ENCODE measurements at regions not wholly inside any gene's neighbourhood (a gene's known extent, or its start where the extent isn't known, plus 50 kb on each side); places are given as distances from the start of the nearest gene placed in this dataset.

DNA sequence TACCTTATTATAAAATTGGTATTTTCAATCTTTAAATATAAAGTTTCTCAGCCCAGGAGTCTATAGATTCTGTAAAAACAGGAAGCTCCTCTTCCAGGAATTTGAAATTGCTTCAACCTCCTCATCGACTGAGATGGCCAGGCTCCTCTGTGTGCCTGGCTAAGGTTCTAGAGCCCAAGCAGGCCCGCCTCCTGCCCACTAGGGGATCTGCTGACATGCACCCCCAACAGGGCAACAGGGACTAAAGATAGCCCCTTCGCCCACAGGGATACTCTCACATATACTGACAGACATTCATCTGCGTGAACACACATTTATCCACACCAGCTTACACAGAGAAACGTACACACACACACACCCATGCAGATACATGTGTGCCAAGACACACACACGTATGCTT, 183.1 kb upstream of the TLE3 start:
- no peaks in the 10 kb centered on the region for H3K36me3 ChIP-seq
- ATAC-seq (no peak), DNase-seq (no peak)
- TF ChIP-seq, protein P1, sequence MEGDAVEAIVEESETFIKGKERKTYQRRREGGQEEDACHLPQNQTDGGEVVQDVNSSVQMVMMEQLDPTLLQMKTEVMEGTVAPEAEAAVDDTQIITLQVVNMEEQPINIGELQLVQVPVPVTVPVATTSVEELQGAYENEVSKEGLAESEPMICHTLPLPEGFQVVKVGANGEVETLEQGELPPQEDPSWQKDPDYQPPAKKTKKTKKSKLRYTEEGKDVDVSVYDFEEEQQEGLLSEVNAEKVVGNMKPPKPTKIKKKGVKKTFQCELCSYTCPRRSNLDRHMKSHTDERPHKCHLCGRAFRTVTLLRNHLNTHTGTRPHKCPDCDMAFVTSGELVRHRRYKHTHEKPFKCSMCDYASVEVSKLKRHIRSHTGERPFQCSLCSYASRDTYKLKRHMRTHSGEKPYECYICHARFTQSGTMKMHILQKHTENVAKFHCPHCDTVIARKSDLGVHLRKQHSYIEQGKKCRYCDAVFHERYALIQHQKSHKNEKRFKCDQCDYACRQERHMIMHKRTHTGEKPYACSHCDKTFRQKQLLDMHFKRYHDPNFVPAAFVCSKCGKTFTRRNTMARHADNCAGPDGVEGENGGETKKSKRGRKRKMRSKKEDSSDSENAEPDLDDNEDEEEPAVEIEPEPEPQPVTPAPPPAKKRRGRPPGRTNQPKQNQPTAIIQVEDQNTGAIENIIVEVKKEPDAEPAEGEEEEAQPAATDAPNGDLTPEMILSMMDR (IDR thresholded peaks at IDR 0.05) = no peak
- intact Hi-C loops (cut with DNase I) = no loop called here
- H3K27me3 ChIP-seq (ENCODE audit: low read depth) = no peaks in the 10 kb centered on the region
- H3K4me3 ChIP-seq = no peak overlapping the region
- peaks cover 9% of the 10 kb centered on the region for H3K4me1 ChIP-seq
- H3K27ac ChIP-seq = no peak overlapping the region
- H3K9me3 ChIP-seq = no peaks in the 10 kb centered on the region

GRCh38 chr15:70279096-70279495, 181.4 kb upstream of the TLE3 start:
- DNase-seq (no peak), ATAC-seq (no peak)
- Histone ChIP-seq H3K36me3 (no peaks in the 10 kb centered on the region), H3K4me3 (no peak overlapping the region), H3K4me1 (peaks cover under 1% of the 10 kb centered on the region), H3K9me3 (no peaks in the 10 kb centered on the region), H3K27me3 (ENCODE audit: low read depth) (no peaks in the 10 kb centered on the region), H3K27ac (no peak overlapping the region)
- intact Hi-C loops (cut with DNase I) = no loop called here
- TF ChIP-seq, protein P1 (IDR thresholded peaks at IDR 0.05) = no peak

- Histone ChIP-seq H3K36me3 (no peaks in the 10 kb centered on the region), H3K9me3 (no peaks in the 10 kb centered on the region), H3K27ac (no peak overlapping the region), H3K4me1 (no peaks in the 10 kb centered on the region), H3K27me3 (ENCODE audit: low read depth) (no peaks in the 10 kb centered on the region), H3K4me3 (no peak overlapping the region)
- intact Hi-C loops (cut with DNase I) = no loop called here
- DNase-seq = no peak
- ATAC-seq = no peak
- TF ChIP-seq, protein P1 (IDR thresholded peaks at IDR 0.05) = no peak
Observed at GRCh38 chr15:70278644-70279043, 180.9 kb upstream of the TLE3 start.

GRCh38 chr15:70277556-70277955, 179.8 kb upstream of the TLE3 start:
- Histone ChIP-seq H3K27ac (no peak overlapping the region), H3K4me3 (no peak overlapping the region), H3K27me3 (ENCODE audit: low read depth) (no peaks in the 10 kb centered on the region), H3K9me3 (no peaks in the 10 kb centered on the region), H3K4me1 (no peaks in the 10 kb centered on the region), H3K36me3 (no peaks in the 10 kb centered on the region)
- ATAC-seq (no peak), DNase-seq (no peak)
- intact Hi-C loops (cut with DNase I) = no loop called here
- TF ChIP-seq, protein P1 (IDR thresholded peaks at IDR 0.05) = no peak

DNA sequence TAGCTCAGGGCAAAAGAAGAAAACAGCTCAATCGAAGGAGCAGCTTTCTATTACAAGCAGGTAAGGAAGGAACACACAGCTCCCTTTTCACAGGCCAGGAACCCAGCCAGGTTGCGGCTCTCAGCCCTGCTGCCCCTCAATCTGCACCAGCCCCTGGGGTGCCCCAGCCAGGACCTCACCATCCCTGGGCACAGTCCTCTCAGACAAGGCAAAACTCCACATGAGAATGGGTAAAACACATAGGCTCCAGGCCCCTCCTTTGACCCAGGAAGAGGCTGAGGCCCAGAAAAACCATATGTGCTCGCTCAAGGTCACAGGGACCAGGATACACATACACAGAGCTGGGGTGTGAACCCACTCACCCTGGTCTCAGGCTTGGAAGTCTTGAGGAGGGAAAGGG, 178.7 kb upstream of the TLE3 start:
- no peak for DNase-seq
- H3K27ac ChIP-seq = no peak overlapping the region

More for the DNA sequence above, 178.7 kb upstream of the TLE3 start:
- no peak for ATAC-seq
- intact Hi-C loops (cut with DNase I) = no loop called here
- Histone ChIP-seq H3K36me3 (no peaks in the 10 kb centered on the region), H3K9me3 (no peaks in the 10 kb centered on the region), H3K27me3 (ENCODE audit: low read depth) (no peaks in the 10 kb centered on the region), H3K4me1 (peaks cover 5% of the 10 kb centered on the region), H3K4me3 (no peak overlapping the region)
- TF ChIP-seq, protein P1 (IDR thresholded peaks at IDR 0.05) = no peak

All from lower lobe of right lung (tissue), 2 donors.